ENCODE measurements at regions not wholly inside any gene's neighbourhood (a gene's known extent, or its start where the extent isn't known, plus 50 kb on each side); places are given as distances from the start of the nearest gene placed in this dataset.
"Not testable (repeated sequence)": the region's sequence is repeated elsewhere in the genome, so short reads cannot be mapped to it uniquely, and the experiment has no call there.

DNA sequence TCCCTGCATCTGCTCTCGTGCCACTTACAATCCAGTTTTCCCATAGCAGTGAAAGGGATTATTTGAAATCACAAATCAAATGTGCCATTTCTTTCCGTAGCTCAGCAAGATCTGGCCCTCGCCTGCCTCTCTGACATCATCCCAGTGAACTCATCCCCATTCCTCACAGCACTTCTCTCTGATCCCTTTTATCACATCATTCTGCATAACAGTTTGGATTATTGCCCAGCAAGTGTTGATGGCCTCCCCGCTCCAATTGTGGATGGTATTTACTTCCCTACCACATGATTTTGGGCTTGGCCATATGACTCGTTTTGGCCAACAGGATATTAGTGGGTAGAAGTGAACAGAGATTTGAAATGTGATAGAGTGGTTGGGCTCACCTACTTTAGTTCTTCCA, 185.0 kb downstream of the NPIPA7 start:
- DNase-seq, result not testable (repeated sequence)

DNA sequence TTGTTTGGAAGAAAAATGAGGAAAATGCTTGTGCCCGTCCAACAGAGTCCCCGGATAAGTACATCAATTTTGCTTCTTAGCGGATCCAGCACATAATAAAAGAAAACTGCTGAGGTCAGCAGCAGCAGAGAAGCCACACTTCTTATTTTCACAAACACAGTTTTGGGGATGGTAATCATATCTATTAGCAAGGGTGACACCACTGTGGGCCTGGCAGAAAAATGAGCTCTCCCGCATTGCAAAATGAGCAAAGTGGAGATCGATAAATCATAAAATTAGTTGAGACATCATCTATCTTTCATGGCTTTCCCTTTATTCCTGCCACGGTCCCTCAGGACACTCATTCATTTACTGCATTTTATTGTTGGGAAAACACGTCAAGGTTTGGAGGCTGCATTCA, 186.4 kb downstream of the NPIPA7 start:
- DNase-seq, result not testable (repeated sequence)

DNA sequence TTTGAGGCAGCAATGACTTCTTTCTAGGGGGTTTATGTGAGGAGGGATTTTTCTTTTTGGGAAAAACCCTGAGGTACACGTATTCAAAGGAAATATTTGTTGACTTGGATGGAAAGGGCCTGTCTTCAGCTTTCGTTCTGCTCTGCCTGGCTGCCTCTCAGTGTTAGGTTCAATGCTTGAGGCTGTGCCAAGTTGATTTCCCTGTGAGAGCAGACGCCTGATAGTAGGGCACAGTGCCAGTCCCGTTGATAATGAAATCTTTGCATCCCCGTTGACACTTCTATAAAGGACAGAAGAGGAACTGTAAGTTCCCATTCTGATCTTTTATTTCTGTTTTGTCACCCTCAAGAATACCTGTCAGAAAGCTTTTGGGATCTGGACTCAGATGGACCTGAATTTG, 191.1 kb downstream of the NPIPA7 start:
- DNase-seq, result peak; percentile 84

DNA sequence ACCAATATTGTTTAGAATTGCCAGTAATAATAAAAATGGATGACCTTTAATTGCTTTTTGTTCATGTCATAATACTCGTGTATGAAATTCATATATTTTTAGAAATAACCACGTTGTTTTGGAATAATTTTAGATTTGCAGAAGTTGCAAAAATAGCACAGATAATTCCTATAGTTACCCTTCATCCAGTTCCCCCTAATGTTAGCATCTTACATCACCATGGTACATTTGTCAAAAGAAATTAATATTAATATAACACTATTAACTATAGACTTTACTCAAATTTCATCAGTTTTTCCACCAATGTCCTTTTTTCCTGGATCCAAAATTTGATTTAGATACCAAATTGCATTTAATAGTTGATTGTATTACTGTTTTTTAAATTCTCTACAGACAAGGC, 191.9 kb downstream of the NPIPA7 start:
- not testable (repeated sequence) for DNase-seq

DNA sequence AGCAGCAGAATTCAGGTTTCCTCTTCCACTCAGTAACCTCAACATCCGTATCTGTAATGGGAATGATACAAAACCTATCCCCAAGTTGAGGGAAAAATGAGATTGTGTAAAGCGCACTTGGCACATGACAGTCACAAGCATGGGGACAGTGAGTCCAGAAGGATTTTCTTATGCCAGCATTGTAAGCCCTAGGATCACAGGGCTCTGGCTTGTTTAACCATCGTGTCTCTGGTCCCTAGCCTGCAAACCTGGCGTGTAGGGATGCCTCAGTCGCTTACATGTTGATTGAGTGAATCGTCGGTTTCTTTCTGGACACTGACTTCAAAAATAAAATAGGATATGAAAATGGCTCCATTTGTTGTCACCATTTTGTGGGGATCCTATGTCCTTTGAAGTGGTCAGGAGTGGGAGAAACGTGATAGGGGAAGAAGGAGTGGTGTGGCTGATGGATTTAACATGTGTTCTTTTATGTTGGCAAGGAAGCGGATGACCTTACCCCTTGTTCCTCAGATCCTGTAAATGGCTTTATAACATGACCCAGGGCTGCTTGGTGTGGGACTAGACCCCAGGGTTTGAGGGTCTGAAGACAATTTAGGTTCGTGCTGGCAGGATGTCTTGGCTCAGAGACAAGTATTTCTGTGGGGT, 193.3 kb downstream of the NPIPA7 start:
- DNase-seq, result not testable (repeated sequence)

DNA sequence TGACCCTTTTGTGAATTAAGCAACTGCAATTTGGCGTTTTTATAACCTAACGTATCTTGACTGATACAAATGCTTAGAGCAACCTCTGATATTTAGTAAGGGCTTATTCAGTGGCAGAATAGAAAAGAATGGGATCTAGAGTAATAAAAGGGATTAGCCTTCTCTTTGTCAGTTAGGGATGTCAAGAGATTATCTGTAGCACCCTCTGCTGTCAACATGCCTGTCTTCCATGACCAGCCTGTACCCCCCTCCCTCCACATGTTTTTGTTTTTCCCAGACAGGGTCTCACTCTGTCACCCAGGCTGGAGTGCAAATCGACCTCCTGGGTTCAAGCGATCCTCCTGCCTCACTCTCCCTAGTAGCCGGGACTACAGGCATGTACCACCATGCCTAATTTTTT, 198.1 kb downstream of the NPIPA7 start:
- peak; percentile 10 for DNase-seq

DNA sequence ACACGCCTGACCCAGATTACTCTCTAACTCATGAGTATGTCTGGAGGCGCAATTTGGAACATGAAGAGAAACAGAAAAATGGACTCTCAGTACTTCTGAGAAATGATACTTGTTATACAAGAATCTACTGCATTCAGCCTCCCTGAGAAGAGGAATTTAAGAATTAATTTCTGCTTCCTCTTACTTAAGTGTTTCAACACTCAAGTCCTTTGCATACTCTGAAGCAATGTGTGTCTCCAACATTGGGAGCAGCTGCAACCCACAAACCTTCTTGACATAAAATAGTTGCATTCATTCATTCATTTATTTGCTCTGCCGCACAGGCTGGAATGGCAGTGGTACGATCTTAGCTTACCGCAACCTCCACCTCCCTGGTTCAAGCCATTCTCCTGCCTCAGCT, 199.8 kb downstream of the NPIPA7 start:
- DNase-seq, result no peak

DNA sequence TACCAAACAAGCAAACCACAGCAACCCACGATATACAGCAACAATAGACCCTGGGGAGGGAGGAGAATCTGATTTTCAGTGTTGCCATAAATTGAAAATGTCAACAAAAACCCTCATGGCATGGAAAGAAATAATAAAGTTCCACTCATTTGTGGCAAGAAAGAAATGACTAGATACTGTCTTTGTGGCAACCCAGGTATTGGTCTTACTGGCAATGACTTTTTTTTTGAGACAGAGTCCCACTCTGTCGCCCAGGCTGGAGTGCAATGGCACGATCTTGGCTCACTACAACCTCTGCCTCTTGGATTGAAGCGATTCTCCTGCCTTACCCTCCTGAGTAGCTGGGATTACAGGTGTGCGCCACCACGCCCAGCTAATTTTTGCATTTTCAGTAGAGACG, 204.0 kb downstream of the NPIPA7 start:
- DNase-seq, result not testable (repeated sequence)

DNA sequence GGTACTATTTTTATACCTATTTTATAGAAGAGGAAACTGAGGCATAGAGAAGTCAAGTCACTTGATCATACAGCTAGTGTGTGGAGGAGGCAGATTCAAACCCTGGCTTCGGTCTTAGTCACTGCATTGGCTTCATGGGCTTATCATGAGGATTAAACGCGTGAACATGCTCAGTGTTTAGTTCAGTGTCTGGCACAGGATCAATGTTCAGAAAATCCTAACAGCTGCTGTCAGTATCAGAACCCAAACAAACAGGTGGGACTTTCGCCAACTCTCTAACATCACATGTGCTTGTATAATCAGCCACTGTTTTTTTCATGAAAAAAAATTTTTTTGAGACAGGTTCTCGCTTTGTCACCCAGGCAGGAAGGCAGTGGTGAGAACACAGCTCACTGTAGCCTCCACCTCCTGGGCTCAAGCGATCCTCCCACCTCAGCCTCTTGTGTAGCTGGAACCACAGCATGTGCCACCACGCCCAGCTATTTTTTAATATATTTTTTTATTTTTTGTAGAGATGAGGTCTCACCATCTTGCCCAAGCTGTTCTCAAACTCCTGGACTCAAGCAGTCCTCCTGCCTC, 207.2 kb downstream of the NPIPA7 start:
- DNase-seq, result peak; percentile 33

DNA sequence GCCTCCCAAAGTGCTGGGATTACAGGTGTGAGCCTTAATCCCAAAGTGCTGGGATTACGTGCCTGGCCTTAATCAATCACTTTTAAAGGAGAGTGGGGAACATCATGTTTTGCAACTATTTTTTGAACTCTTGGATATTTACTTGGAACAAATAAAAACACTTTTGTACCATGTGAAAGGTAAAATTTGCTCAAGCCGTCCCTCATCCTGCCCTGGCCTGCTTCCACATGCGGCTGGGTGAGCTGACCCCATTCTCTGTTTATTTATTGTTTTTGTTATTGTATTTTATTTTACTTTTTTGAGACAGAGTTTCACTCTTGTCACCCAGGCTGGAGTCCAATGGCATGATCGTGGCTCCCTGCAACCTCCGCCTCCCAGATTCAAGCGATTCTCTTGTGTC, 208.0 kb downstream of the NPIPA7 start:
- DNase-seq, result not testable (repeated sequence)

DNA sequence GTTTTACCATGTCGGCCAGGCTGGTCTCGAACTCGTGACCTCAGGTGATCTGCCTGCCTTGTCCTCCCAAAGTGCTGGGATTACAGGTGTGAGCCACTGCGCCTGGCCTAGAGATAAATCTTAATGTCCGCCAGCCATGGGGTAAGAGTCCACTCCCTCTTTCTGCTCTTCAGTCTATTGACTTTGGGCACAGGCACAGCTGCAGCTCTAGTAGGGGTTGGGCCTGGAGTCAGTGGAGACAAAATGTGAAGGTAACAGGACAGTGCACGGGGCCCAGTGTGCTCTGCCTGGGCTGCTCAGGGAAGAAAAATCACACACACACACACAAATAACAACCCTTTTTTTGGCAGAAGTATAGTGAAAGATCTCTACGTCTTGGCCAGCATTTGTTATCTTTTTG, 209.5 kb downstream of the NPIPA7 start:
- DNase-seq, result not testable (repeated sequence)

DNA sequence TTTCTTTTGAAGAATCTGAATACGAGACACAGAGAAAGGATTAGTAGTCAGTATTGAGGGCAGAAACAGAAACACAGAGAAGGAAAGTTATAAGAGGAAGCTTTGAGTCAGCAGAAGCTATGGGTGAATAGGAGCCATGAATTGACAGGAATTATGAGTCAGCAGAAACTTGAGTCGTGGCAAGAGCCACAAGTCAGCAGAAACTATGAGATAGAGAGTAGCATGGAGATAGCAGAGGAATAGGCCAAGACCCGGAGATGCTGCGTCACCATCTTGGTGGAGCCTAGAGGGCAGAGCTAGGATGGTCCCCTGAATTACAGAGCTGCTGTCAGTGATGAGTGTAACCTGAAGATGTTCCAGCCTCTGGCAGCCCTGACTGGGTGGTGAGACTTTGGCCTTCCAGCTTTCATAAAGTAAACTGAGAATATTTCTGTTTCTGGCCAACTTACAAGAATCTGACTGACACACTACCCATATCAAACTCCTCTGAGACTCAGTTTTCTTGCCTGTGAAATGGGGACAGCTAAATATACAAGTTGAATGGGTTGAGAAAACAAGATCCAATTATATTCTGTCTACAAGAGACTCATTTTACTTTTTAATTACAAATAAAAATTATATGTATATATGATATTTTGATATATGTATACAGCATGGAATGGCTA, 211.8 kb downstream of the NPIPA7 start:
- not testable (repeated sequence) for DNase-seq

DNA sequence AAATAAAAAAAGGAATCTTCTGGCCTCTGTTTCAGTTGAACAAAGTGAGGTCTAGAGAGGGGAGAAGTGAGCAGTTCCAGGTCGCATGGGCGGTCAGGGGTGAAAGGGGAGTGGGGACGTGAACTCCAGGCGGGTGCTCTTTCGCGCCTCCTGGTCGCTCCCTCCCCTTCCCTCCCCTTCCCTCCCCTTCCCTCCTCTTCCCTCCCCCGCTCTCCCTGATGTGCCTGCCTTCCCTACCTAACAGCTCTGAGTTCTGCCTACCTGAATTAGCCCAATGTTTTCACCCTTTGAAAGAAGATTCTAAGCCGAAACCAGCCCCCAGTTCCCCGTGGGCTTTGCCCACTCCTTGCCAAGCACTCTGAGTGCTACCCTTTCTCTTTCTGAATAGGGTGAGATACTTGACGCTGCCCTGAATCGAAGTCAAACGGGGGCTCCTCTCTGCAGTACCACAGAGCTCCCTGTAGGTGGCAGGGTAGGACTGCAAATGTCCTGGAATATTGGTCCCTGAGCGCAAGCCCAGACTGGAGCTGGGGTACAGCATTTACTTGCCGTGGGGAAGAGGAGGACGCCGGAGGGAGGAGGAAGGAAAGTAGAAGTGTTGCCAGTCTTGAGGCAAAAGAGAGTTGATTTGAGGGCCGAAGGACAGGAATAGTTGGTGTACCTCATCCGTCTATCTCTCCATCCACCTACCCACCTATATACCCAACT, 214.4 kb downstream of the NPIPA7 start:
- peak; percentile 53 for DNase-seq

DNA sequence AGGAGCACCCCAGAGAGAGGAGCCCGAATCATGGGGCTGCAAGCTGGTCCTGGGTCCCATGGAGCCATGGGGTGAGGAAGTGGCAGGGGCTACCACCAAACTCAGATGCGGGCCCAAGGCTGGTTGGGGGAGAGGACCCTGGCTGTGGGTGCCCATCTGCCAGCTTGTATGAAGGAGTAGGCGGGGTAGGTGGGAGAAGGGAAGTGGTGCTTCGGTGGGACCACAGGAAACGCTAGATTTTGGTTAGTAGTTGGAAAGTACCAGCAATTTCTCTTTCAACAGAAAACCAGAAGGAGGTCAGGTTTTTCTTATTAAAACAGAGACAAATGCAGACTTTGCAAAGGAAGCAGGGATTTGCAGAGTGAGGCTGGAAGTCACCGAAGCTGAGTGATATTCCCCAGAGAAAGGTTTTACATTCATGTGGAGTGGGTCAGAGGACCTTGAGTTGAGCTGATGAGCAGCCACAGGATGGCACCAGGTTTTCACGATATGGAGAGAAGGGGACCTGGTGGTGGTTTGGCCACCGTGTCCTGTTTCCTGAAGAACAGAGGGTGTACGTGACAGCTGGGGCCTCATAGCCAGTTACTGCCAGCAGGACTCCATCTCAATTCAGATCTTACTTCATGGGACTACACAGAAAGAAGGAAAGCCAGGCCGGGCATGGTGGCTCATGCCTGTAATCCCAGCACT, 216.2 kb downstream of the NPIPA7 start:
- not testable (repeated sequence) for DNase-seq

DNA sequence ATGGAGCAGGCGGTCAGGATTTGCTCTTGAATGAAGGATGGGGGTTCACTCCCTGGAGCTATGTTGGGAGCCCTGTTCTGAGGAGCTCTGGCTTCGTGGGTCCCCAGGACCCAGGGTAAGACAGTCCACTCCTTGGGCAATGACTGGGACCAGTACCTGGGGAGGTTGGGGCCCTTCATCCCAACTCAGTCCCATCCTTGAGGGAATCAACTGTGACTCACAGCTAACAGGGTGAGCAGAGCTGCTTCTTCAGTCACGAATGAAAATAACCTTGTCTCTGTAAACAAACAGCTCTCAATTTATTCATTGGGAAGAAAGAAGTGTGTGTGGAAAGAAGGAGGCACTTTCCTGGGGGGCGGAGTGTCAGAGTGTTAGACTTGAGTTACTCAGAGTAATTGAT, 222.3 kb downstream of the NPIPA7 start:
- not testable (repeated sequence) for DNase-seq

DNA sequence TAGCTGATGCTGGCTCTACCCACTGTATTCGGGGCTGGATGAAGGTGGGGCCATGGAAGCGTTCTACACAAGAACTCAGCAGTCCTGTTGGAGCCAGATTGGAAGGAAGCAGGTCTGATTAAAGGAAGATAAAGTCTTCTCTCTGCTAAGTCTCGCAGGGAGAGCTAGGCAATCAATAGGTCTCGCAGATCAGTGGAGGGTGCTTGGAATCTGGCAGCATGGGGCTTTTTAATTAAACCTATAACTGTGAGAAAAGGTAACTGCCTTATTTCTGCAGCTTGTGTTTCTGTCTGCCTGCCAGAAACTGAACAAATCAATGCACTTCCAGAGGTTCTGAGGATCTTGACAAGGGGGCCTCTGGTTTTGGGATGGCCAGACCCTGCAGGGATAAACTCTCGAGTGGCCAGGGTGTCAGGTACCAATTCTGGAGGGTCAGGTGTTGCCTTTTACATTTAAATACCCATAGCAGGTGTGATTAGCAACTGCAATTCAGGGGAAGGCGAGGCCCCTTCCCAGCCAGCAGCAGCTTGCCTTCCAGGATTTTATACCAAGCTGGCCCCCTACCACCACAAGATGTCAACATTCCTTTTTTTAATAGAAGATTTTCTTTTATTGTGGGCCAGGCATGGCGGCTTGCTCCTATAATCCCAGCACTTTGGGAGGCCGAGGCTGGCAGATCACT, 228.6 kb downstream of the NPIPA7 start:
- DNase-seq, result not testable (repeated sequence)

DNA sequence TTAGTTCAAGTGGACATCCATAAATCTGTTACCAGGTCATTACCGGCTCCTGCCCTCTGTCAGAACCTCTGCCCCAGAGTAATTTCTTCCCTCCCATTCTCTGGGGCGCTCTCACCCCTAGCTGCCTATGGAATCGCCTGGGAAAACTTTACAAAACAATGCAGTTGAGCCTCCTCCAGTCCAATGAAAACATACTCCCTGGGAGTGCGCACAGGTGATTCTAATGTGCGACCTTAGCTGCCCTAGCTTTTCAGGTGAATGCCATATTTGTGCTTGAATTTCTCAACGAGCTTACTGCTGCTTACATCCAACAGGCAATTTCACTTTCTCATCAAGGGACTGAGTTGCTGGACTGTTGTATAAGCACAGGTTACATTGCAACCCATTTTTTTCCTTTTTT, 230.7 kb downstream of the NPIPA7 start:
- not testable (repeated sequence) for DNase-seq

DNA sequence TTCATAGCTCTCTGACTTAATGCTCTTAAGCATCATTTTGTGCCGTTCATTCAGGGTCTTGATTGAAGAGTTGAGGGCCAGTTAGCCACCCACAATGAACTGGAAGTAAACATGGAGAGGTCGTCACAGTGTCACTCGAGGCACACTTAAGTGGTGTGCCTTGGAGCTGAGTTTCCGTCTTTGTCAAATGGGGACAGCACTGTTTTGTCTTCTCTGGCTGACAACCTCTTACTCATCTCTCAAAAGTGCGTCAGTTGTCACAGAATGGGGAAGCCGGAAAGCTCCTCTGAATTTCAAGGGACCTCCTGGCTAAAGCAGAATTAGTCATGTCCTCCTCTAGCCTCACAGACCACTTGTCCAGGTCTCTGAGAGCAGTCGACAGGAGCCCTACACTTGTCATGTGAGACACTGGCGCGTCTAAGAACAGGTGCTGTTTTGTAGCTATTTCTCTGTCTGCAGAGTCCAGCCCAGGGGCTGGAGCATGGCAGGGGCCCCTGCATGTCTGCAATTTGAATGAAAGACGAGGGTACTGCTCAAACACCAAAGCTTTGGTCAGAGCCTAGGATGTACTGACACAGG, 231.5 kb downstream of the NPIPA7 start:
- not testable (repeated sequence) for DNase-seq

DNA sequence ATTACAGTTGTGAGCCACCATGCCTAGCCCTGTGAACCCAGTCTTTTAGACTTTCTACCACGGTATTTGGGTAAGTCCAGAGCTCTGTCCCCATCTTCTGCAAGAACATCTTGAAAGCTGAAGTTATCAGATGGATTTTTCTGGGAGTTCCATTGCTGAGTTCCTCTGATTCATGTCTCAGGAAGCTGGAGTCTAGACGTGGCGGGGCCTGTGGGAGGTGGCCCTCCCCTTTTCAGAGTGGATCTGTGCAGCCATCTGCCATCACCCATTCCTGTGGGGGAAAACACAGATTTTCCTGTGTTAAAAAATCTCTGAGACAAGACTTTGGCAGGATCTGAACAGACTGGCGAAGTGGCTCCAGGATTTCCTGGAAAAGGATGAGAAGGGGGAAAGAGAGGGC, 234.3 kb downstream of the NPIPA7 start:
- not testable (repeated sequence) for DNase-seq

DNA sequence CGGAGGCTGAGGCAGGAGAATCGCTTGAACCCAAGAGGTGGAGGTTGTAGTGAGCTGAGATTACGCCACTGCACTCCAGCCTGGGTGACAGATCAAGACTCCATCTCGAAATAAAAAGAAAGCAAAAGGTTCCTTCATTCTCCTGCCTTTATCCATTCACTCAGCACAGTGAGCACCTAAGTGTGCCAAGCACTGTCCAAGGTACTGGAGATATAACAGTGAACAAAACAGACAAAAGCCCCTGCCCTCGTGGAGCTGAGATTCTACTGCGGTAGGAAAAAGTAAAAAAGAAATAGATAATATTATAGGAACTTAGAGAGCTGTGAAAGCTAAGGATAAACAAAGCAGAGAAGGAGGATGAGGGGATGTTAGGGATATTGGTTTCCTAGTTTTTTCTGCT, 235.5 kb downstream of the NPIPA7 start:
- not testable (repeated sequence) for DNase-seq

DNA sequence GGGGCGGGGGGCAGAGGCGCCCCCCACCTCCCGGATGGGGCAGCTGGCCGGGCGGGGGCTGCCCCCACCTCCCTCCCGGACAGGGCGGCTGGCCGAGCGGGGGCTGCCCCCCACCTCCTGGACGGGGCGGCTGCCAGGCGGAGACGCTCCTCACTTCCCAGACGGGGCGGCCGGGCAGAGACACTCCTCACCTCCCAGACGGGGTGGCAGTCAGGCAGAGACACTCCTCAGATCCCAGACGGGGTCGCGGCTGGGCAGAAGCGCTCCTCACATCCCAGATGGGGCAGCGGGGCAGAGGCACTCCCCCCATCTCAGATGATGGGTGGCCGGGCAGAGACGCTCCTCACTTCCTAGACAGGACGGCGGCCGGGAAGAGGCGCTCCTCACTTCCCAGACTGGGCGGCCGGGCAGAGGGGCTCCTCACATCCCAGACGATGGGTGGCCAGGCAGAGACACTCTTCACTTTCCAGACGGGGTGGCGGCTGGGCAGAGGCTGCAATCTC, 240.1 kb downstream of the NPIPA7 start:
- DNase-seq, result not testable (repeated sequence)

DNA sequence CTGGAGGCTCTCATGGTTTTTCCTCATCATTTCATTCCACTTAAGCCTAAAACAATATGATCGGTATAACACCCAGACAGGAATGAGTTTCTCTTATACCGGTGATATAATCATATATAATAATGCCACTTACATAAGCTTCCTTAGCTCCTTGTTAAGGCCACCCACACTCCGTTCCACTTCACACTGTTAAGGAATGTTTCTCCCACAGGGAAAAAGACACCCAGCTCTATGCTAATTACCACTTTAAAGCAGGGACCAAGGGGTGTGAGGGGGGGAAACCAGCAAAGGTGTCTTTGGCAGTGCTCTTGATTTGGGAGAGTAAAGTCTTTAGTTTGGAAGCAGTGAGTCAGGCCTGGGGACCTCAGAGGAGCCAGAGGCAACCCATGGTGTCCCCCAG, 245.4 kb downstream of the NPIPA7 start:
- DNase-seq, result not testable (repeated sequence)

All from NCI-H345 (cell line).